ENCODE measurements at regions not wholly inside any gene's neighbourhood (a gene's known extent, or its start where the extent isn't known, plus 50 kb on each side); places are given as distances from the start of the nearest gene placed in this dataset.

- Histone ChIP-seq H3K27ac (ENCODE audit: low read length) (no peak overlapping the region), H3K27me3 (ENCODE audit: control insufficient read depth, insufficient read depth) (no peaks in the 10 kb centered on the region), H3K4me1 (ENCODE audit: control insufficient read depth, insufficient read depth, low read length) (peaks cover 6% of the 10 kb centered on the region), H3K4me3 (ENCODE audit: low read length) (no peak overlapping the region), H3K9me3 (ENCODE audit: control insufficient read depth, low read length) (no peaks in the 10 kb centered on the region)
- WGBS: 51% methylated on average over 4 of the region's 4 CpGs
- DNase-seq: no peak
- no peak for ATAC-seq
- intact Hi-C loops (cut with DNase I): no loop called here
Observed at GRCh38 chr1:56029319-56030003, 549.9 kb downstream of the PLPP3 start.

GRCh38 chr1:56028911-56029310 lies 550.5 kb downstream of the PLPP3 start:
- no peak for DNase-seq
- no peaks in the 10 kb centered on the region for H3K9me3 ChIP-seq (ENCODE audit: control insufficient read depth, low read length)
- intact Hi-C loops (cut with DNase I): no loop called here
- peaks cover 6% of the 10 kb centered on the region for H3K4me1 ChIP-seq (ENCODE audit: control insufficient read depth, insufficient read depth, low read length)
- 74% methylated on average over 1 of the region's 1 CpG for WGBS
- ATAC-seq: no peak
- H3K4me3 ChIP-seq (ENCODE audit: low read length): no peak overlapping the region
- H3K27me3 ChIP-seq (ENCODE audit: control insufficient read depth, insufficient read depth): no peaks in the 10 kb centered on the region
- no peak overlapping the region for H3K27ac ChIP-seq (ENCODE audit: low read length)

- Histone ChIP-seq H3K4me3 (ENCODE audit: low read length) (no peak overlapping the region), H3K27me3 (ENCODE audit: control insufficient read depth, insufficient read depth) (no peaks in the 10 kb centered on the region), H3K9me3 (ENCODE audit: control insufficient read depth, low read length) (no peaks in the 10 kb centered on the region), H3K4me1 (ENCODE audit: control insufficient read depth, insufficient read depth, low read length) (peaks cover 4% of the 10 kb centered on the region), H3K27ac (ENCODE audit: low read length) (no peak overlapping the region)
- DNase-seq (no peak), ATAC-seq (no peak)
- WGBS: 83% methylated on average over 1 of the region's 1 CpG
- intact Hi-C loops (cut with DNase I): no loop called here
Observed at GRCh38 chr1:56028244-56028643, 551.1 kb downstream of the PLPP3 start.

- intact Hi-C loops (cut with DNase I): no loop called here
- ATAC-seq (no peak), DNase-seq (no peak)
- no peak overlapping the region for H3K27ac ChIP-seq (ENCODE audit: low read length)
- no peak overlapping the region for H3K4me3 ChIP-seq (ENCODE audit: low read length)
- no peaks in the 10 kb centered on the region for H3K27me3 ChIP-seq (ENCODE audit: control insufficient read depth, insufficient read depth)
- 94% methylated on average over 3 of the region's 3 CpGs for WGBS
- H3K4me1 ChIP-seq (ENCODE audit: control insufficient read depth, insufficient read depth, low read length): peaks cover 4% of the 10 kb centered on the region
- H3K9me3 ChIP-seq (ENCODE audit: control insufficient read depth, low read length): no peaks in the 10 kb centered on the region
Observed at GRCh38 chr1:56025942-56026341, 553.4 kb downstream of the PLPP3 start.

- 95% methylated on average over 5 of the region's 5 CpGs for WGBS
- intact Hi-C loops (cut with DNase I): no loop called here
Observed at GRCh38 chr1:56024155-56024554, 555.2 kb downstream of the PLPP3 start.

GRCh38 chr1:56019922-56020321 lies 559.4 kb downstream of the PLPP3 start:
- no peaks in the 10 kb centered on the region for H3K27me3 ChIP-seq (ENCODE audit: control insufficient read depth, insufficient read depth)
- H3K9me3 ChIP-seq (ENCODE audit: control insufficient read depth, low read length): no peaks in the 10 kb centered on the region
- DNase-seq (no peak), ATAC-seq (no peak)
- WGBS: 89% methylated on average over 2 of the region's 2 CpGs
- intact Hi-C loops (cut with DNase I): no loop called here
- no peak overlapping the region for H3K27ac ChIP-seq (ENCODE audit: low read length)
- H3K4me1 ChIP-seq (ENCODE audit: control insufficient read depth, insufficient read depth, low read length): no peaks in the 10 kb centered on the region
- no peak overlapping the region for H3K4me3 ChIP-seq (ENCODE audit: low read length)

More at GRCh38 chr1:56024155-56024554, 555.2 kb downstream of the PLPP3 start:
- ATAC-seq (no peak), DNase-seq (no peak)
- Histone ChIP-seq H3K4me3 (ENCODE audit: low read length) (no peak overlapping the region), H3K27me3 (ENCODE audit: control insufficient read depth, insufficient read depth) (no peaks in the 10 kb centered on the region), H3K4me1 (ENCODE audit: control insufficient read depth, insufficient read depth, low read length) (no peaks in the 10 kb centered on the region), H3K9me3 (ENCODE audit: control insufficient read depth, low read length) (no peaks in the 10 kb centered on the region), H3K27ac (ENCODE audit: low read length) (no peak overlapping the region)

- Histone ChIP-seq H3K27me3 (ENCODE audit: control insufficient read depth, insufficient read depth) (no peaks in the 10 kb centered on the region), H3K4me1 (ENCODE audit: control insufficient read depth, insufficient read depth, low read length) (no peaks in the 10 kb centered on the region), H3K9me3 (ENCODE audit: control insufficient read depth, low read length) (no peaks in the 10 kb centered on the region), H3K4me3 (ENCODE audit: low read length) (no peak overlapping the region), H3K27ac (ENCODE audit: low read length) (no peak overlapping the region)
- DNase-seq (no peak), ATAC-seq (no peak)
- intact Hi-C loops (cut with DNase I): no loop called here
Observed at GRCh38 chr1:56019472-56019871, 559.9 kb downstream of the PLPP3 start.

GRCh38 chr1:56017336-56017735 lies 562.0 kb downstream of the PLPP3 start:
- no peaks in the 10 kb centered on the region for H3K4me1 ChIP-seq (ENCODE audit: control insufficient read depth, insufficient read depth, low read length)
- DNase-seq (no peak), ATAC-seq (no peak)
- no peak overlapping the region for H3K4me3 ChIP-seq (ENCODE audit: low read length)
- no peaks in the 10 kb centered on the region for H3K9me3 ChIP-seq (ENCODE audit: control insufficient read depth, low read length)
- no peaks in the 10 kb centered on the region for H3K27me3 ChIP-seq (ENCODE audit: control insufficient read depth, insufficient read depth)
- H3K27ac ChIP-seq (ENCODE audit: low read length): no peak overlapping the region
- 91% methylated on average over 2 of the region's 2 CpGs for WGBS
- intact Hi-C loops (cut with DNase I): no loop called here

- DNase-seq (no peak), ATAC-seq (no peak)
- no peak overlapping the region for H3K4me3 ChIP-seq (ENCODE audit: low read length)
- no peak overlapping the region for H3K27ac ChIP-seq (ENCODE audit: low read length)
- H3K27me3 ChIP-seq (ENCODE audit: control insufficient read depth, insufficient read depth): no peaks in the 10 kb centered on the region
- WGBS: 91% methylated on average over 1 of the region's 1 CpG
- H3K4me1 ChIP-seq (ENCODE audit: control insufficient read depth, insufficient read depth, low read length): no peaks in the 10 kb centered on the region
- intact Hi-C loops (cut with DNase I): no loop called here
- H3K9me3 ChIP-seq (ENCODE audit: control insufficient read depth, low read length): no peaks in the 10 kb centered on the region
Observed at GRCh38 chr1:56003846-56004245, 575.5 kb downstream of the PLPP3 start.

GRCh38 chr1:56002231-56002630 lies 577.1 kb downstream of the PLPP3 start:
- H3K4me3 ChIP-seq (ENCODE audit: low read length): no peak overlapping the region
- WGBS: 86% methylated on average over 5 of the region's 5 CpGs
- no peaks in the 10 kb centered on the region for H3K9me3 ChIP-seq (ENCODE audit: control insufficient read depth, low read length)
- H3K4me1 ChIP-seq (ENCODE audit: control insufficient read depth, insufficient read depth, low read length): no peaks in the 10 kb centered on the region
- ATAC-seq (no peak), DNase-seq (no peak)
- H3K27me3 ChIP-seq (ENCODE audit: control insufficient read depth, insufficient read depth): no peaks in the 10 kb centered on the region
- H3K27ac ChIP-seq (ENCODE audit: low read length): no peak overlapping the region
- intact Hi-C loops (cut with DNase I): no loop called here

GRCh38 chr1:56000424-56000823 lies 578.9 kb downstream of the PLPP3 start:
- no peak overlapping the region for H3K27ac ChIP-seq (ENCODE audit: low read length)
- ATAC-seq (no peak), DNase-seq (no peak)
- intact Hi-C loops (cut with DNase I): no loop called here
- no peak overlapping the region for H3K4me3 ChIP-seq (ENCODE audit: low read length)
- no peaks in the 10 kb centered on the region for H3K9me3 ChIP-seq (ENCODE audit: control insufficient read depth, low read length)
- WGBS: 98% methylated on average over 3 of the region's 3 CpGs
- no peaks in the 10 kb centered on the region for H3K27me3 ChIP-seq (ENCODE audit: control insufficient read depth, insufficient read depth)
- no peaks in the 10 kb centered on the region for H3K4me1 ChIP-seq (ENCODE audit: control insufficient read depth, insufficient read depth, low read length)

- 55% methylated on average over 1 of the region's 1 CpG for WGBS
- DNase-seq: no peak
- Histone ChIP-seq H3K27me3 (ENCODE audit: control insufficient read depth, insufficient read depth) (no peaks in the 10 kb centered on the region), H3K27ac (ENCODE audit: low read length) (no peak overlapping the region), H3K9me3 (ENCODE audit: control insufficient read depth, low read length) (no peaks in the 10 kb centered on the region), H3K4me3 (ENCODE audit: low read length) (no peak overlapping the region), H3K4me1 (ENCODE audit: control insufficient read depth, insufficient read depth, low read length) (no peaks in the 10 kb centered on the region)
- intact Hi-C loops (cut with DNase I): no loop called here
- no peak for ATAC-seq
Observed at GRCh38 chr1:55997536-55997935, 581.8 kb downstream of the PLPP3 start.

Data from right cardiac atrium (tissue), 5 donors.